NCI-H2107 (cell line): ENCODE measurements at regions not wholly inside any gene's neighbourhood (a gene's known extent, or its start where the extent isn't known, plus 50 kb on each side); places are given as distances from the start of the nearest gene placed in this dataset.
"Not testable (repeated sequence)": the region's sequence is repeated elsewhere in the genome, so short reads cannot be mapped to it uniquely, and the experiment has no call there.

Source experiments
- DNase-seq: peaks from one replicate; lab custom pipeline; 2025; lab: John Stamatoyannopoulos, UW

GRCh38 chr13:50130123-50130946, 115.1 kb downstream of the KCNRG start:
- DNase-seq: no peak

GRCh38 chr13:50131920-50132903, 117.0 kb downstream of the KCNRG start:
- DNase-seq: no peak

- DNase-seq: no peak
These were observed 117.7 kb downstream of the KCNRG start for GRCh38 chr13:50132904-50133357.

GRCh38 chr13:50133358-50133953, 118.2 kb downstream of the KCNRG start:
- DNase-seq: no peak

GRCh38 chr13:50136226-50136625, 121.0 kb downstream of the KCNRG start:
- no peak for DNase-seq

GRCh38 chr13:50136678-50137077, 121.4 kb downstream of the KCNRG start:
- no peak for DNase-seq

- not testable (repeated sequence) for DNase-seq
These were observed 124.2 kb downstream of the KCNRG start for GRCh38 chr13:50139435-50139934.

GRCh38 chr13:50140153-50140552, 124.9 kb downstream of the KCNRG start:
- no peak for DNase-seq

- DNase-seq: no peak
These were observed 125.5 kb downstream of the KCNRG start for GRCh38 chr13:50140581-50141374.

GRCh38 chr13:50141375-50141975, 126.2 kb downstream of the KCNRG start:
- no peak for DNase-seq

GRCh38 chr13:50144246-50145160, 129.3 kb downstream of the KCNRG start:
- no peak for DNase-seq

- DNase-seq: no peak
These were observed 134.0 kb downstream of the KCNRG start for GRCh38 chr13:50149214-50149613.

GRCh38 chr13:50149932-50150331, 134.7 kb downstream of the KCNRG start:
- no peak for DNase-seq

- DNase-seq: no peak
These were observed 137.0 kb downstream of the KCNRG start for GRCh38 chr13:50152224-50152623.

GRCh38 chr13:50152655-50153309, 137.5 kb downstream of the KCNRG start:
- no peak for DNase-seq

GRCh38 chr13:50153401-50153800, 138.2 kb downstream of the KCNRG start:
- no peak for DNase-seq

- no peak for DNase-seq
These were observed 138.6 kb downstream of the KCNRG start for GRCh38 chr13:50153876-50154275.

- DNase-seq: no peak
These were observed 139.5 kb downstream of the KCNRG start for GRCh38 chr13:50154697-50155096.

GRCh38 chr13:50156140-50156539, 140.9 kb downstream of the KCNRG start:
- DNase-seq: no peak
